H1 (cell line): ENCODE measurements at regions not wholly inside any gene's neighbourhood (a gene's known extent, or its start where the extent isn't known, plus 50 kb on each side); places are given as distances from the start of the nearest gene placed in this dataset.

Experiments used
- BCL11A ChIP-seq, 2 experiments: IDR thresholded peaks; one replicate each; pipeline ENCODE4 v1.6.1; 2011; ENCODE audit warnings: low read depth in 2 of 2, low read length in 2 of 2, mild to moderate bottlenecking in 2 of 2
- EP300 ChIP-seq, 2 experiments: IDR thresholded peaks; 1 replicate in 1 of 2; 2 replicates in 1 of 2; pipeline ENCODE4 v1.6.1; 2011 to 2012; ENCODE audit warnings: low read depth in 2 of 2, low read length in 2 of 2, mild to moderate bottlenecking in 2 of 2, borderline replicate concordance in 1 of 2, inconsistent platforms in 1 of 2, moderate library complexity in 1 of 2
- FOSL1 ChIP-seq: IDR thresholded peaks from 2 replicates; pipeline ENCODE4 v1.6.1; 2011; ENCODE audit warnings: mild to moderate bottlenecking, low read depth, low read length, moderate library complexity; ENCODE audit not compliant: insufficient read depth
- GTF2F1 ChIP-seq: IDR thresholded peaks from 2 replicates; pipeline ENCODE4 v1.6.1; 2012; ENCODE audit warnings: low read depth, low read length, improper control_type of control experiment, borderline replicate concordance
- MAFK ChIP-seq: IDR thresholded peaks from 2 replicates; pipeline ENCODE4 v1.6.1; 2012; ENCODE audit warnings: low read depth, mild to moderate bottlenecking, improper control_type of control experiment, low read length
- POLR2A ChIP-seq, 2 experiments: IDR thresholded peaks; 1 replicate in 1 of 2; 2 replicates in 1 of 2; pipeline ENCODE4 v1.6.1; 2011; ENCODE audit warnings: low read depth in 2 of 2, low read length in 2 of 2, mild to moderate bottlenecking in 2 of 2; ENCODE audit errors: control extremely low read depth in 1 of 2
- POLR2AphosphoS5 ChIP-seq: IDR thresholded peaks from 2 replicates; pipeline ENCODE4 v1.6.1; 2011; ENCODE audit warnings: low read depth, low read length
- RAD21 ChIP-seq, 2 experiments: IDR thresholded peaks in 1 of 2; conservative IDR thresholded peaks in 1 of 2; 2 replicates each; pipeline ENCODE4 v1.6.1; 2011; ENCODE audit warnings: low read depth in 2 of 2, low read length in 2 of 2, improper control_type of control experiment in 1 of 2, inconsistent platforms in 1 of 2, mild to moderate bottlenecking in 1 of 2, moderate library complexity in 1 of 2
- SUZ12 ChIP-seq: fragments of 200-600 bp; sonication (generic); IDR thresholded peaks from 2 replicates; pipeline ENCODE4 v1.6.1; 2012; ENCODE audit warnings: mild to moderate bottlenecking, inconsistent platforms, low read length, moderate library complexity, mixed read lengths
- TBP ChIP-seq: IDR thresholded peaks from 2 replicates; pipeline ENCODE4 v1.6.1; 2011; ENCODE audit warnings: low read depth, low read length, improper control_type of control experiment
- TF ChIP-seq, protein P1 (sequence below), 3 experiments: IDR thresholded peaks; 1 replicate in 2 of 3; 2 replicates in 1 of 3; pipeline versions ENCODE4 v1.5.1 to v1.6.1; 2011; ENCODE audit warnings: low read length in 3 of 3, mild to moderate bottlenecking in 3 of 3, inconsistent platforms in 2 of 3, low read depth in 1 of 3, moderate library complexity in 1 of 3; ENCODE audit not compliant: insufficient read depth in 1 of 3; ENCODE audit errors: control extremely low read depth in 1 of 3
- TF ChIP-seq, protein P2 (sequence below): IDR thresholded peaks from 2 replicates; pipeline ENCODE4 v1.6.1; 2011; ENCODE audit warnings: low read length, improper control_type of control experiment

DNA sequence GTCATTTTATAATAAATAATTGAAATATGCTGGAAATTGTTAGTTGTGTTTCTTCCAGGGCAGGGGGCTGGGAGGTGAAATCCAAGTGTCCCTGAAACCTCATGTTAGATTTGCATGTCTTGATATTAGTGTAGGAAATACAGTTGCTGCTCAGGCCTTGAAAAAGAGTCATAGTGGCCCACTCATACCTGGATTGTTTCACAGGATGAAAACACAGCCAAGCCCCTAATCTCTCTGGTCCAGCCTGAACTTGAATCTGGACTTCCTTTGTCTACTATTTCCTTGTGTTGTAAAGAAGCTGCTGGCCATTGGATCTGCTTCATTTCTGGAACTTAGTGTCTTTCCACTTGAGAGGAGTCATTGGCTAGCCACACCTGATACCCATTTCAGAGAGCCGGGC lies 108.8 kb upstream of the JARID2 start:
- TF ChIP-seq, protein P1, sequence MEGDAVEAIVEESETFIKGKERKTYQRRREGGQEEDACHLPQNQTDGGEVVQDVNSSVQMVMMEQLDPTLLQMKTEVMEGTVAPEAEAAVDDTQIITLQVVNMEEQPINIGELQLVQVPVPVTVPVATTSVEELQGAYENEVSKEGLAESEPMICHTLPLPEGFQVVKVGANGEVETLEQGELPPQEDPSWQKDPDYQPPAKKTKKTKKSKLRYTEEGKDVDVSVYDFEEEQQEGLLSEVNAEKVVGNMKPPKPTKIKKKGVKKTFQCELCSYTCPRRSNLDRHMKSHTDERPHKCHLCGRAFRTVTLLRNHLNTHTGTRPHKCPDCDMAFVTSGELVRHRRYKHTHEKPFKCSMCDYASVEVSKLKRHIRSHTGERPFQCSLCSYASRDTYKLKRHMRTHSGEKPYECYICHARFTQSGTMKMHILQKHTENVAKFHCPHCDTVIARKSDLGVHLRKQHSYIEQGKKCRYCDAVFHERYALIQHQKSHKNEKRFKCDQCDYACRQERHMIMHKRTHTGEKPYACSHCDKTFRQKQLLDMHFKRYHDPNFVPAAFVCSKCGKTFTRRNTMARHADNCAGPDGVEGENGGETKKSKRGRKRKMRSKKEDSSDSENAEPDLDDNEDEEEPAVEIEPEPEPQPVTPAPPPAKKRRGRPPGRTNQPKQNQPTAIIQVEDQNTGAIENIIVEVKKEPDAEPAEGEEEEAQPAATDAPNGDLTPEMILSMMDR (IDR thresholded peaks at IDR 0.05; ENCODE audit: control extremely low read depth in 1 of 3, insufficient read depth in 1 of 3, low read depth in 1 of 3, low read length in 3 of 3), result no peak
- TF ChIP-seq EP300 (IDR thresholded peaks at IDR 0.05; ENCODE audit: borderline replicate concordance in 1 of 2, low read depth in 2 of 2, low read length in 2 of 2) (no peak), TBP (no peak), RAD21 (IDR thresholded peaks at IDR 0.05 in 1 of 2, conservative IDR thresholded peaks at IDR 0.05 in 1 of 2; ENCODE audit: low read depth in 2 of 2, low read length in 2 of 2) (no peak), MAFK (no peak), SUZ12 (no peak), POLR2A (IDR thresholded peaks at IDR 0.05; ENCODE audit: control extremely low read depth in 1 of 2, low read depth in 2 of 2, low read length in 2 of 2) (no peak), POLR2AphosphoS5 (no peak), GTF2F1 (no peak), FOSL1 (no peak), BCL11A (IDR thresholded peaks at IDR 0.05; ENCODE audit: low read depth in 2 of 2, low read length in 2 of 2) (no peak)
- TF ChIP-seq, protein P2, sequence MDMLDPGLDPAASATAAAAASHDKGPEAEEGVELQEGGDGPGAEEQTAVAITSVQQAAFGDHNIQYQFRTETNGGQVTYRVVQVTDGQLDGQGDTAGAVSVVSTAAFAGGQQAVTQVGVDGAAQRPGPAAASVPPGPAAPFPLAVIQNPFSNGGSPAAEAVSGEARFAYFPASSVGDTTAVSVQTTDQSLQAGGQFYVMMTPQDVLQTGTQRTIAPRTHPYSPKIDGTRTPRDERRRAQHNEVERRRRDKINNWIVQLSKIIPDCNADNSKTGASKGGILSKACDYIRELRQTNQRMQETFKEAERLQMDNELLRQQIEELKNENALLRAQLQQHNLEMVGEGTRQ, result no peak
